GM23338 (cell line): ENCODE measurements at regions not wholly inside any gene's neighbourhood (a gene's known extent, or its start where the extent isn't known, plus 50 kb on each side); places are given as distances from the start of the nearest gene placed in this dataset.
"Not testable (repeated sequence)": the region's sequence is repeated elsewhere in the genome, so short reads cannot be mapped to it uniquely, and the experiment has no call there.

ENCODE experiments used
- ATAC-seq: fragments of 200-7000 bp; cut with Tn5 transposase; 3 replicates; pipeline ENCODE4 v1.9.1; 2020
- DNase-seq: peaks from one replicate; pipeline ENCODE4 v3.0.0-alpha.2; 2015; ENCODE audit warnings: low spot score
- H2AFZ ChIP-seq: fragments of 200-600 bp; sonication (generic); 2 replicates; pipeline ENCODE4 v1.8.0; 2016; ENCODE audit warnings: antibody characterized with exemption, mild to moderate bottlenecking, moderate library complexity
- H3F3A ChIP-seq: fragments of 200-600 bp; sonication (generic); replicated peaks from 2 replicates; pipeline ENCODE4 v1.8.0; 2017; ENCODE audit warnings: antibody characterized with exemption, mixed run types, low read depth
- H3K27ac ChIP-seq: fragments of 200-600 bp; sonication (generic); 2 replicates; pipeline ENCODE4 v1.6.1; 2016; ENCODE audit warnings: low read depth
- H3K27me3 ChIP-seq: fragments of 200-600 bp; sonication (generic); 2 replicates; pipeline ENCODE4 v1.8.0; 2016; ENCODE audit warnings: mild to moderate bottlenecking, mixed run types, moderate library complexity; ENCODE audit not compliant: insufficient read depth
- H3K36me3 ChIP-seq: fragments of 200-600 bp; sonication (generic); 2 replicates; pipeline ENCODE4 v1.8.0; 2016; ENCODE audit warnings: mild to moderate bottlenecking; ENCODE audit not compliant: insufficient read depth
- H3K4me1 ChIP-seq: fragments of 200-600 bp; sonication (generic); 2 replicates; pipeline ENCODE4 v1.8.0; 2016; ENCODE audit warnings: mild to moderate bottlenecking, moderate library complexity; ENCODE audit not compliant: insufficient read depth
- H3K4me2 ChIP-seq: fragments of 200-600 bp; sonication (generic); 2 replicates; pipeline ENCODE4 v1.7.1; 2017; ENCODE audit warnings: mixed run types
- H3K4me3 ChIP-seq: fragments of 200-600 bp; sonication (generic); 2 replicates; pipeline ENCODE4 v1.6.1; 2016; ENCODE audit warnings: mixed run types
- H3K79me2 ChIP-seq: fragments of 200-600 bp; sonication (generic); replicated peaks from 2 replicates; pipeline ENCODE4 v1.8.0; 2017; ENCODE audit warnings: mild to moderate bottlenecking; ENCODE audit not compliant: insufficient read depth
- H3K9me2 ChIP-seq: fragments of 200-600 bp; sonication (generic); 2 replicates; pipeline ENCODE4 v1.8.0; 2017; ENCODE audit not compliant: insufficient read depth
- H4K20me1 ChIP-seq: fragments of 200-600 bp; sonication (generic); replicated peaks from 2 replicates; pipeline ENCODE4 v1.8.0; 2017; ENCODE audit warnings: mild to moderate bottlenecking; ENCODE audit not compliant: insufficient read depth
- H3K27ac Mint-ChIP-seq: 2 replicates; pipeline ENCODE4 v1.8.0; 2020; ENCODE audit warnings: inconsistent platforms, mild to moderate bottlenecking, moderate library complexity, mixed read lengths
- H3K27me3 Mint-ChIP-seq: 3 replicates; pipeline ENCODE4 v1.8.0; 2022; ENCODE audit warnings: low read depth, mild to moderate bottlenecking, moderate library complexity, mixed read lengths, inconsistent platforms; ENCODE audit not compliant: insufficient read depth, poor library complexity
- H3K36me3 Mint-ChIP-seq: 3 replicates; pipeline ENCODE4 v1.8.0; 2021; ENCODE audit warnings: low read depth, mild to moderate bottlenecking, inconsistent platforms, moderate library complexity, mixed read lengths
- H3K4me1 Mint-ChIP-seq: 3 replicates; pipeline ENCODE4 v1.8.0; 2020; ENCODE audit warnings: mild to moderate bottlenecking, inconsistent platforms, mixed read lengths
- H3K4me3 Mint-ChIP-seq: 3 replicates; pipeline ENCODE4 v1.8.0; 2021; ENCODE audit warnings: moderate library complexity, mild to moderate bottlenecking, inconsistent platforms, mixed read lengths
- H3K9me3 Mint-ChIP-seq: 3 replicates; pipeline ENCODE4 v1.8.0; 2020; ENCODE audit warnings: moderate library complexity, mild to moderate bottlenecking, inconsistent platforms, mixed read lengths

GRCh38 chr16:32925192-32925591, 249.2 kb upstream of the TP53TG3 start:
- not testable (repeated sequence) for H3K27ac ChIP-seq, H3K9me2 ChIP-seq, H3K27me3 Mint-ChIP-seq, H3K4me2 ChIP-seq, H4K20me1 ChIP-seq, ATAC-seq, H2AFZ ChIP-seq, H3K4me1 Mint-ChIP-seq, H3F3A ChIP-seq, H3K4me3 Mint-ChIP-seq, H3K79me2 ChIP-seq, H3K27me3 ChIP-seq, H3K36me3 Mint-ChIP-seq, H3K4me3 ChIP-seq, DNase-seq, H3K27ac Mint-ChIP-seq, H3K36me3 ChIP-seq, H3K4me1 ChIP-seq
- peaks cover 13% of the 10 kb centered on the region for H3K9me3 Mint-ChIP-seq

DNA sequence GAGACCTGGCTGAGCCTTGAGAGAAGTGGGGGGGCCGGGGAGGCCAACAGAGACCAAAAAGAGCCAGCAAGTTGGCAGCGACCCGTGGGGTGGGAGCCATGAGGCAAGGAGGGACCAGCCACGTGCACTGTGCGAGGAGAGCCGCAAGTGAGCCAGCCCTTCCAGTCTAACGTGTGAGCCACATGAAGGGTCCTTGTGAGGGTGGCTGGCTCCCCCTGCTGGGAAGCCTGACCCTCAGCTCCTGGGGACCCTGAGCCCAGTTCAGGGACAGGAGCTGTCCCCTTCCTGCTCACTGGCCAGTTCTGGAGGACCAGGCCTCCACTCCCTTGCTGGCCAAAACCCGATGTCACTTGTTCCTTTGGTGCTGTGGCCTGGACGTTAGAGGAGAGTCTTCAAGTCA, 246.6 kb upstream of the TP53TG3 start:
- not testable (repeated sequence) for H3K36me3 ChIP-seq, H3K36me3 Mint-ChIP-seq, H3K27me3 Mint-ChIP-seq, H3K4me1 Mint-ChIP-seq, H3K4me2 ChIP-seq, H3K27ac Mint-ChIP-seq, ATAC-seq, H3K79me2 ChIP-seq, H3F3A ChIP-seq, H2AFZ ChIP-seq, H3K4me3 Mint-ChIP-seq, H3K9me2 ChIP-seq, H3K4me1 ChIP-seq, DNase-seq, H4K20me1 ChIP-seq, H3K27ac ChIP-seq, H3K4me3 ChIP-seq, H3K27me3 ChIP-seq
- peaks cover 34% of the 10 kb centered on the region for H3K9me3 Mint-ChIP-seq

DNA sequence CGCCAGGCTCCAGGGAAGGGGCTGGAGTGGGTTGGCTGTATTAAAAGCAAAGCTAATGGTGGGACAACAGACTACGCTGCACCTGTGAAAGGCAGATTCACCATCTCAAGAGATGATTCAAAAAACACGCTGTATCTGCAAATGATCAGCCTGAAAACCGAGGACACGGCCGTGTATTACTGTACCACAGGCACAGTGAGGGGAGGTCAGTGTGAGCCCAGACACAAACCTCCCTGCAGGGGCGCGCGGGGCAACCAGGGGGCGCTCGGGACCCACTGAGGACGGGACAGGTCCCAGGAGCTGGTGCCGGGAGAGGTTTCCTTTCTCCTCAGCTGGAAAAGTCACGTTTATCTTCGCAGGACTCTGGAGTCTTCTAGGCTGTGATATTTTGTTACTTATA, 239.4 kb upstream of the TP53TG3 start:
- not testable (repeated sequence) for ATAC-seq, H3K27me3 ChIP-seq, H4K20me1 ChIP-seq, H3K36me3 ChIP-seq, H3K79me2 ChIP-seq, H3K4me1 Mint-ChIP-seq, H3K4me2 ChIP-seq, H3K27me3 Mint-ChIP-seq, H3K9me2 ChIP-seq, H3K4me3 ChIP-seq, H2AFZ ChIP-seq, DNase-seq, H3K4me3 Mint-ChIP-seq, H3K36me3 Mint-ChIP-seq, H3K27ac Mint-ChIP-seq, H3K27ac ChIP-seq, H3F3A ChIP-seq, H3K4me1 ChIP-seq
- peaks cover 44% of the 10 kb centered on the region for H3K9me3 Mint-ChIP-seq

- H3K27me3 ChIP-seq, DNase-seq, H3K4me1 Mint-ChIP-seq, H3K9me2 ChIP-seq, H2AFZ ChIP-seq, H3K27me3 Mint-ChIP-seq, H3F3A ChIP-seq, H3K36me3 ChIP-seq, H3K4me3 Mint-ChIP-seq, H3K4me2 ChIP-seq, H3K79me2 ChIP-seq, H3K4me3 ChIP-seq, H4K20me1 ChIP-seq, H3K27ac ChIP-seq, H3K27ac Mint-ChIP-seq, ATAC-seq, H3K4me1 ChIP-seq: not testable (repeated sequence)
- peaks cover 13% of the 10 kb centered on the region; the same call in 2 of the 3 replicates for H3K36me3 Mint-ChIP-seq
- H3K9me3 Mint-ChIP-seq: peaks cover 41% of the 10 kb centered on the region
These were observed 221.8 kb upstream of the TP53TG3 start for GRCh38 chr16:32897782-32898181.

GRCh38 chr16:32885392-32885791, 209.4 kb upstream of the TP53TG3 start:
- not testable (repeated sequence) for H3K27me3 ChIP-seq, ATAC-seq, H3K27me3 Mint-ChIP-seq, H3F3A ChIP-seq, H3K27ac ChIP-seq, H3K4me1 Mint-ChIP-seq, H3K79me2 ChIP-seq, H2AFZ ChIP-seq, H3K9me2 ChIP-seq, H3K4me3 Mint-ChIP-seq, H3K36me3 Mint-ChIP-seq, H3K36me3 ChIP-seq, H3K4me3 ChIP-seq, H3K4me2 ChIP-seq, H4K20me1 ChIP-seq, H3K27ac Mint-ChIP-seq, H3K9me3 Mint-ChIP-seq, DNase-seq, H3K4me1 ChIP-seq

GRCh38 chr16:32884556-32884955, 208.6 kb upstream of the TP53TG3 start:
- H2AFZ ChIP-seq, H3K27ac ChIP-seq, H3K4me1 Mint-ChIP-seq, H3K27me3 ChIP-seq, H3K4me1 ChIP-seq, H3K4me3 Mint-ChIP-seq, H3K27ac Mint-ChIP-seq, H3K27me3 Mint-ChIP-seq, ATAC-seq, H3K79me2 ChIP-seq, H3K36me3 ChIP-seq, H3K36me3 Mint-ChIP-seq, H3K4me3 ChIP-seq, H3K4me2 ChIP-seq, H4K20me1 ChIP-seq, H3K9me3 Mint-ChIP-seq, H3K9me2 ChIP-seq, DNase-seq, H3F3A ChIP-seq: not testable (repeated sequence)

- H4K20me1 ChIP-seq, H3K27me3 ChIP-seq, H3K4me2 ChIP-seq, H3K36me3 Mint-ChIP-seq, H3K4me1 Mint-ChIP-seq, H3K27me3 Mint-ChIP-seq, DNase-seq, H3K27ac Mint-ChIP-seq, H2AFZ ChIP-seq, H3K9me2 ChIP-seq, H3K9me3 Mint-ChIP-seq, H3K36me3 ChIP-seq, H3K79me2 ChIP-seq, H3K4me1 ChIP-seq, H3K4me3 Mint-ChIP-seq, H3K4me3 ChIP-seq, ATAC-seq, H3K27ac ChIP-seq, H3F3A ChIP-seq: not testable (repeated sequence)
These were observed 206.4 kb upstream of the TP53TG3 start for GRCh38 chr16:32882328-32882857.
